ENCODE measurements at regions not wholly inside any gene's neighbourhood (a gene's known extent, or its start where the extent isn't known, plus 50 kb on each side); places are given as distances from the start of the nearest gene placed in this dataset.
A peak's percentile ranks its signal among the peaks of the same experiment; 100 is the strongest.

GRCh38 chr17:77893144-77894044 is 65.1 kb upstream of the TNRC6C start:
- ChIA-PET POLR2A (no interaction called here), CTCF (no interaction called here)
- Histone ChIP-seq H3K4me1 (ENCODE audit: control insufficient read depth in 1 of 2, extremely low read depth in 1 of 2, insufficient read depth in 2 of 2, low read length in 2 of 2) (peaks cover 3 to 31% of the 10 kb centered on the region in 2 experiments), H3K36me3 (ENCODE audit: control insufficient read depth in 2 of 2, extremely low read depth in 1 of 2, insufficient read depth in 1 of 2, low read length in 1 of 2) (no peaks in the 10 kb centered on the region), H3K9me3 (no peaks in the 10 kb centered on the region), H3K27me3 (replicated peaks in 1 of 2; ENCODE audit: control insufficient read depth in 2 of 2, extremely low read depth in 1 of 2, insufficient read depth in 2 of 2, low read length in 1 of 2) (no peaks in the 10 kb centered on the region), H3K27ac (ENCODE audit: low read length) (no peak overlapping the region), H3K4me3 (ENCODE audit: control insufficient read depth in 1 of 2, extremely low read depth in 1 of 2, low read length in 1 of 2) (no peak overlapping the region)
- H3K36me3 Mint-ChIP-seq, result no peaks in the 10 kb centered on the region
- no peaks in the 10 kb centered on the region for H3K9me3 Mint-ChIP-seq
- peak in 3 of 4 experiments; percentile 38 to 83 (median 74) for ATAC-seq (replicated peaks in 1 of 4)
- 88% methylated on average over 9 of the region's 23 CpGs for WGBS (ENCODE audit: insufficient coverage)
- peak overlapping the region; percentile 12 to 23 for H3K27ac Mint-ChIP-seq
- peak overlapping the region in 1 of 3 donors; percentile 16 for H3K4me3 Mint-ChIP-seq
- H3K4me1 Mint-ChIP-seq, result peaks cover 18 to 28% (median 18%) of the 10 kb centered on the region in 3 donors
- no peaks in the 10 kb centered on the region for H3K27me3 Mint-ChIP-seq
- DNase-seq, result peak in 2 of 35 experiments; percentile 10 to 33

DNA sequence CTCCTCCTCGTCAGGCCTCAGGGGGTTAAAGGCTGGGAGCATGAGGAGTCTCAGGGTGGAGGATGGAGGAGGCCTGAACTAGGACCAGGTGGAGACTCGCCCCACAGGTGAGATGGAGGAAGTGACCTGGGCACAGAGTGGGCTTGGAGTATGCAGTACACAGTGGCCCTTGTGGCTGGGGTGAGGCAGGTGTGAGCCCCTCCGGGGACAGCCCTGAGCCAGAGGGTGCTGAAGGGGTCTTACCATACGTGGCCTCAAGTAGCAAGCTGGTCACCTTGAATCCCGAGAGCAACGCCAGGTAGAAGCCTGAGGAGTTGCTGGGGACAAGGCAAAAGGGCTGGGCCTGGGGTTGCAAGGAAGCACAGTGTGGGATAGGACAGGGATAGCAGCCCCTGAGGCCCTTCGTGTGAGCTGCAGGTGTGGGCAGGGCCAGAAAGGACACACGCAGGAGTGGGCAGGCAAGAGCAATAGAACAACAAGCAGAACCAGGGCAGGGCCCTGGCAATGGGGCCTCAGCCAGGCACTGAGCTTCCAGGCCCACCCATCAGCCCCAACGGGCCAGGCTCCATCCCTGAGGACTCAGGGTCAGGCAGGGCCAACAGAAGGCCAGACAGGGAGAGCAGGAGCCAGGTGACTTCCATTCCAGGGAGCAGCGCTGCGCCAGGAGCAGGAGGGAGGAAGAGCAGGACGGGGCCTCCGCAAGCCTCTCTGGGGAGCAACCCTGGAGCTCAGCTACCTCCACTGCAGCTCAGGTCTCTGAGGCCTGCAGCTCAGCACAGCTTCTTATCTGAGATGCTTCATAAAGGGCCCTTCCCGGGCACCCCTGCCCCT is 64.2 kb upstream of the TNRC6C start:
- Mint-ChIP-seq H3K27ac (peak overlapping the region in 1 of 2 donors; percentile 12), H3K4me3 (peak overlapping the region in 1 of 3 donors; percentile 16), H3K9me3 (no peaks in the 10 kb centered on the region), H3K27me3 (no peaks in the 10 kb centered on the region), H3K4me1 (peaks cover 17 to 26% (median 22%) of the 10 kb centered on the region in 3 donors), H3K36me3 (no peaks in the 10 kb centered on the region)
- Histone ChIP-seq H3K27me3 (replicated peaks in 1 of 2; ENCODE audit: control insufficient read depth in 2 of 2, extremely low read depth in 1 of 2, insufficient read depth in 2 of 2, low read length in 1 of 2) (no peaks in the 10 kb centered on the region), H3K36me3 (ENCODE audit: control insufficient read depth in 2 of 2, extremely low read depth in 1 of 2, insufficient read depth in 1 of 2, low read length in 1 of 2) (no peaks in the 10 kb centered on the region), H3K4me3 (ENCODE audit: control insufficient read depth in 1 of 2, extremely low read depth in 1 of 2, low read length in 1 of 2) (no peak overlapping the region), H3K27ac (ENCODE audit: low read length) (no peak overlapping the region), H3K9me3 (no peaks in the 10 kb centered on the region), H3K4me1 (ENCODE audit: control insufficient read depth in 1 of 2, extremely low read depth in 1 of 2, insufficient read depth in 2 of 2, low read length in 2 of 2) (peaks cover 3 to 33% of the 10 kb centered on the region in 2 experiments)
- ATAC-seq (replicated peaks in 1 of 4), result peak in 1 of 4 experiments; percentile 17
- WGBS (ENCODE audit: insufficient coverage), result 92% methylated on average over 10 of the region's 14 CpGs
- ChIA-PET CTCF (no interaction called here), POLR2A (interaction anchor here in 1 of 2 donors (0.7 kb wide), 1 partner anchor 19 kb away, joined by 5 read pairs; no protein-coding TSS in a partner anchor)
- peak in 1 of 35 experiments; percentile 10 for DNase-seq

- Histone ChIP-seq H3K36me3 (ENCODE audit: control insufficient read depth in 2 of 2, extremely low read depth in 1 of 2, insufficient read depth in 1 of 2, low read length in 1 of 2) (no peaks in the 10 kb centered on the region), H3K27me3 (replicated peaks in 1 of 2; ENCODE audit: control insufficient read depth in 2 of 2, extremely low read depth in 1 of 2, insufficient read depth in 2 of 2, low read length in 1 of 2) (peaks cover 0 to 4% of the 10 kb centered on the region in 2 experiments), H3K27ac (ENCODE audit: low read length) (no peak overlapping the region), H3K9me3 (no peaks in the 10 kb centered on the region), H3K4me3 (ENCODE audit: control insufficient read depth in 1 of 2, extremely low read depth in 1 of 2, low read length in 1 of 2) (no peak overlapping the region), H3K4me1 (ENCODE audit: control insufficient read depth in 1 of 2, extremely low read depth in 1 of 2, insufficient read depth in 2 of 2, low read length in 2 of 2) (peaks cover 3 to 29% of the 10 kb centered on the region in 2 experiments)
- DNase-seq, result no peak
- ChIA-PET CTCF (interaction anchor here in 1 of 2 donors (0.5 kb wide), 1 partner anchor 89 kb away, joined by 4 read pairs; no protein-coding TSS in a partner anchor), POLR2A (no interaction called here)
- WGBS (ENCODE audit: insufficient coverage), result 84% methylated on average over 5 of the region's 6 CpGs
- H3K9me3 Mint-ChIP-seq, result no peaks in the 10 kb centered on the region
- H3K4me3 Mint-ChIP-seq, result no peak overlapping the region
- no peak overlapping the region for H3K27ac Mint-ChIP-seq
- no peaks in the 10 kb centered on the region for H3K36me3 Mint-ChIP-seq
- no peak for ATAC-seq (replicated peaks in 1 of 4)
- H3K4me1 Mint-ChIP-seq, result peaks cover 15 to 35% (median 24%) of the 10 kb centered on the region in 3 donors
- no peaks in the 10 kb centered on the region for H3K27me3 Mint-ChIP-seq
Measured at GRCh38 chr17:77897741-77898301, 60.7 kb upstream of the TNRC6C start.

DNA sequence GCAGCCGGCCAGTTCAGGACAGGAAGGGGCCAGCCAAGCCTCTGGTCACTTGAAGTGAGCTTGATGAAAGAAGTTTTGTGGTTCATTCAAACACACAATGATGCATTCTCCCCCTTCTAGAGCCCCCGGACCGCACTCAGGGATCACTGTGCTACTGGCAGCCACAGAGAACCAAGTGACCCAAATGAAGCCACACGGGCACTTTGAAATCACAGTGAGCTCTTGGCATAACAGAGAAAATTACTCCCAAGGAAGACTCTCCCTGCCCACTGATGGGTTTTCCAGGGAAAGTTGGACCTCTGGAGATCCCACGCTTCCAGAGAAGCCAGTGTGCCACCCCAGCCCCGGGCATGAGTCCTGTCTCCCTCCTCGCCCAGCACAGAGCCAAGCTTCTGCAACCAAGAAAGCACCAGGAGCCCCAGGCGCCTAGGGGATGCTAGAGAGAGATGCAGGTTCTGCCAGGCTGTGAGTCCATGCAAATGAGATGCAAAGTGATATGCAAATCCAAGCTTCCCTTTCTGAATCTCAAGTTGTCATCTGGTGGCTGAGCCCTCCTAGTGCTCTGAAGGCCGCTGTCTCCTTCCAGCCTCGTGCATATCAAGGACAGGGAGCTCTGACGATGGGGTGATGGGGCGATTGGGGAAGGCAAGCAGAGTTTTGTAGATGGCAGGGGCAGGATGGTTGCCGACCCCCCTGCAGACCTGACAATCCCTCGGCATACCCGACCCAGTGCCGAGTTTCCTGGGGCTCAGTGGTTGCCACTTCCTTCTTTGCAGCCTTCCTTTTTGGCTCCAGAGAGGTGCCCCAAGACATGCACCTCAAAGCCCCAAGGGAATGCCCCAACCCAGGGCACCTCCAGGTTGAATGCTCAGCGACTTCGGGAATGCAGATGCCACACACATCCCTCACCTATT is 59.7 kb upstream of the TNRC6C start:
- H3K9me3 ChIP-seq, result no peaks in the 10 kb centered on the region
- peak in 1 of 4 experiments; percentile 24 for ATAC-seq (replicated peaks in 1 of 4)
- no peaks in the 10 kb centered on the region for H3K27me3 Mint-ChIP-seq
- H3K27ac ChIP-seq (ENCODE audit: low read length), result no peak overlapping the region
- WGBS (ENCODE audit: insufficient coverage), result 67% methylated on average over 12 of the region's 18 CpGs
- no peak overlapping the region for H3K4me3 ChIP-seq (ENCODE audit: control insufficient read depth in 1 of 2, extremely low read depth in 1 of 2, low read length in 1 of 2)
- no peak overlapping the region for H3K27ac Mint-ChIP-seq
- no peak for DNase-seq
- CTCF ChIA-PET, result interaction anchor here in 1 of 2 donors (0.5 kb wide), 1 partner anchor 88 kb away, joined by 4 read pairs; no protein-coding TSS in a partner anchor
- H3K4me3 Mint-ChIP-seq, result no peak overlapping the region
- H3K4me1 Mint-ChIP-seq, result peaks cover 7 to 25% (median 14%) of the 10 kb centered on the region in 3 donors
- H3K4me1 ChIP-seq (ENCODE audit: control insufficient read depth in 1 of 2, extremely low read depth in 1 of 2, insufficient read depth in 2 of 2, low read length in 2 of 2), result peaks cover 0 to 20% of the 10 kb centered on the region in 2 experiments
- H3K9me3 Mint-ChIP-seq, result no peaks in the 10 kb centered on the region
- H3K36me3 Mint-ChIP-seq, result no peaks in the 10 kb centered on the region
- peaks cover 0 to 4% of the 10 kb centered on the region in 2 experiments for H3K27me3 ChIP-seq (replicated peaks in 1 of 2; ENCODE audit: control insufficient read depth in 2 of 2, extremely low read depth in 1 of 2, insufficient read depth in 2 of 2, low read length in 1 of 2)
- POLR2A ChIA-PET, result interaction anchor here in 1 of 2 donors (1.1 kb wide), 1 partner anchor 60 kb away, joined by 3 read pairs; the partner anchor contains the start of gene TNRC6C
- no peaks in the 10 kb centered on the region for H3K36me3 ChIP-seq (ENCODE audit: control insufficient read depth in 2 of 2, extremely low read depth in 1 of 2, insufficient read depth in 1 of 2, low read length in 1 of 2)

DNA sequence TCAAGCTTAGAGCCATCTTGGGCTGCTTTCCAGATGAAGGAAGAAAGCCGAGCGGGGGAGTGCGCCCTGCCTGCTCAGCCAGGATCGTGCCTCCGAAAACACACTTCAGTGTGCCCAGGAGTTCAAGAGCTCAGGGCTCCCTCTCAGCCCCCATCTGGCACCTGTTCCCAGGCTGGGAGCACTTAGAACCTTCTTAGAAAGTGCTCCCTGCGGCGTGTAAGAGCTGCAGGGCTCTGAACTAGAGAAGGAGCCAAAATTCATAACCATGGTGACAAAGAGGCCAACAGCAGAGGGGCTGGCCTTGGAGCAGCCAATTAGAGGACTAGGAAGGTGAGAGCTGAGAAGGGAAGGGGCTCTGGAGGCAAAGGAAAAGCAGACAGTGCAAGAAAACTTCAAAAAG is 59.0 kb upstream of the TNRC6C start:
- whole genome bisulfite sequencing (ENCODE audit: insufficient coverage), result 90% methylated on average over 7 of the region's 7 CpGs
- no peaks in the 10 kb centered on the region for H3K27me3 Mint-ChIP-seq

More for the DNA sequence above, 59.0 kb upstream of the TNRC6C start:
- ChIA-PET CTCF (no interaction called here), POLR2A (interaction anchor here in 1 of 2 donors (1.1 kb wide), 1 partner anchor 59 kb away, joined by 3 read pairs; the partner anchor contains the start of gene TNRC6C)
- ATAC-seq (replicated peaks in 1 of 4), result no peak
- no peaks in the 10 kb centered on the region for H3K9me3 ChIP-seq
- Mint-ChIP-seq H3K9me3 (no peaks in the 10 kb centered on the region), H3K36me3 (no peaks in the 10 kb centered on the region), H3K27ac (no peak overlapping the region), H3K4me1 (peaks cover 5 to 19% (median 9%) of the 10 kb centered on the region in 3 donors), H3K4me3 (no peak overlapping the region)
- no peak overlapping the region for H3K4me3 ChIP-seq (ENCODE audit: control insufficient read depth in 1 of 2, extremely low read depth in 1 of 2, low read length in 1 of 2)
- no peak overlapping the region for H3K27ac ChIP-seq (ENCODE audit: low read length)
- peaks cover 0 to 15% of the 10 kb centered on the region in 2 experiments for H3K4me1 ChIP-seq (ENCODE audit: control insufficient read depth in 1 of 2, extremely low read depth in 1 of 2, insufficient read depth in 2 of 2, low read length in 2 of 2)
- H3K36me3 ChIP-seq (ENCODE audit: control insufficient read depth in 2 of 2, extremely low read depth in 1 of 2, insufficient read depth in 1 of 2, low read length in 1 of 2), result no peaks in the 10 kb centered on the region
- peaks cover 0 to 4% of the 10 kb centered on the region in 2 experiments for H3K27me3 ChIP-seq (replicated peaks in 1 of 2; ENCODE audit: control insufficient read depth in 2 of 2, extremely low read depth in 1 of 2, insufficient read depth in 2 of 2, low read length in 1 of 2)
- DNase-seq, result no peak
